SK-N-DZ (cell line): ENCODE measurements at regions not wholly inside any gene's neighbourhood (a gene's known extent, or its start where the extent isn't known, plus 50 kb on each side); places are given as distances from the start of the nearest gene placed in this dataset.

Experiments used
- DNase-seq: peaks from one replicate; pipeline ENCODE4 v3.0.0-alpha.2; 2015; ENCODE audit warnings: low spot score

DNA sequence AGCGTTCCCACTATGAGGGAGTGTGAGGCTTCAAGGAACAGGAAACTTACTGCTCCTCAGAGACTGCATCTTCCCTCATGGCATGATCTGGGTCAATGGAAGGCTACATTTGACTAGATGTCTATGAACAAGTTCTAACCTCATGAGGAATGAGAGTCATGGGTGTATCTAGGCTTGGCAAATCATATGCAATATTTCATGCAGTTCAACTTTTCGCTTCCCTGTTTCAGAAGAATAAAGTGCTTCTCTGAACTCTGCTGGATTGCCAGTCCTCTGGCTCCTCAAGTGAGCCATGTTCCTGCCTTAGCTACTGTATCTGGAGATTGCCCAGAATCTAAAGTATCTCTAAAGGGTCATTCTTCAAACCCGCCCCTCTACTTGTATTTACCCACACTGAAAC lies 54.3 kb upstream of the SEMA3A start:
- no peak for DNase-seq

DNA sequence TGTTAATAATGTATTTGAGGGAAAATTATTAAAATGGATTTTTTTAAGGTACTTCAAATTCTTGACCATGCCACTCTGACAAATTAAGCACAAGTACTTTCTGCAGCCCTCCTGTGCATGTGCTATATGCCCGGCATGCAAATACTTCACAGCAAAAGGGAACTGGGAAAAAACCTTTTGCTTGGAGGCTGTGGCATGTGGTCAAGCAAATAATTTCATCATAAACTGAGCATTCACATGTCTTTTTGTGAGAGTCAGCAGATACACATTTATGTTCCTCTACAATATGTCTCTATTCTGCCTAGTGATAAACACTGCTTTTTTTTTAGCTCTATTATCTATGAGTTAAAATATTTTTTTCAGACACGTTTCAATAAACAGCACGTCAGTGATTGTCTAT lies 53.7 kb upstream of the SEMA3A start:
- DNase-seq: no peak

DNA sequence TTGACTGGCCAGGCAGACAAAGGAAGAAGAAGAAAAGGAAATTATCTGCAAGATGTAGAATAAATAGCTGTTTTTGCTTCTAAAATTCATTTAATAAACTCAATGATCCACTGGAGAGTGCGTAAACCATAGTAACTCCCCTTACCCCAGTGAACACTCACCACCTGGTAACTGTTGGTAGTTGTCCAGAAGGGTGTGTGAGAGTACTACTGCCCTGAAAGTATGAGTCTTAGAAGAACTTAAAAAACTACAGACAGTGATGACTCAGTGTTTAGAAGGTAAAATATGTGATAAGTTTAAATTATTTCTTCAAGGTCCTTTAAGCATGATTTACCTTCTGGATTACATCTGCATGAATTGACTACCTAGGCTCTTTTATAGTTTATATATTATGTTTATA lies 53.0 kb upstream of the SEMA3A start:
- DNase-seq: no peak

DNA sequence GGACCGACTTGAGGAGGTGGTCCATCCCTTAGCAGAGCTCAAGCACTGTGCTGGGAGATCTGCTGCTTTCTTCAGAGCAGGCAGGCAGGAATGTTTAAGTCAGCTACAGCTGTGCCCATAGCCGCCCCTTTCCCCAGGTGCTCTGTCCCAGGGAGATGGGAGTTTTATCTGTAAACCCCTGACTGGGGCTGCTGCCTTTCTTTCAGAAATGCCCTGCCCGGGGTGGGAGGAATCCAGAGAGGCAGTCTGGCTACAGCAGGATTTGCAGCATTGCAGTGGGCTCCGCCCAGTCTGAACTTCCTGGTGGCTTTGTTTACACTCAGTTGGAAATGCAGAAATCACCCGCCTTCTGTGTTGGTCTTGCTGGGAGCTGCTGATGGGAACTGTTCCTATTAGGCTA lies 51.2 kb upstream of the SEMA3A start:
- no peak for DNase-seq
